HFF-Myc (cell line): ENCODE measurements at regions not wholly inside any gene's neighbourhood (a gene's known extent, or its start where the extent isn't known, plus 50 kb on each side); places are given as distances from the start of the nearest gene placed in this dataset.

Experiments used
- DNase-seq: peaks from one replicate; pipeline ENCODE4 v3.0.0-alpha.2; 2011; ENCODE audit warnings: low read depth; ENCODE audit errors: extremely low read depth
- H3K4me3 ChIP-seq: replicated peaks from 2 replicates; pipeline ENCODE4 v1.5.1; 2011; ENCODE audit warnings: low read depth, mild to moderate bottlenecking, control low read depth, low read length
- CTCF ChIP-seq: IDR thresholded peaks from 2 replicates; pipeline ENCODE4 v1.5.1; 2012; ENCODE audit warnings: mild to moderate bottlenecking, low read depth, low read length, control low read depth; ENCODE audit errors: missing control alignments

- no peak for TF ChIP-seq CTCF
- no peak overlapping the region for H3K4me3 ChIP-seq
- no peak for DNase-seq
Observed at GRCh38 chr20:48352628-48353027, 475.2 kb downstream of the PREX1 start.

- no peak for DNase-seq
- TF ChIP-seq CTCF: no peak
- no peak overlapping the region for H3K4me3 ChIP-seq
Observed at GRCh38 chr20:48352042-48352441, 475.8 kb downstream of the PREX1 start.

- peak; percentile 40 for TF ChIP-seq CTCF
- no peak for DNase-seq
- no peak overlapping the region for H3K4me3 ChIP-seq
Observed at GRCh38 chr20:48350313-48350988, 477.3 kb downstream of the PREX1 start.

DNA sequence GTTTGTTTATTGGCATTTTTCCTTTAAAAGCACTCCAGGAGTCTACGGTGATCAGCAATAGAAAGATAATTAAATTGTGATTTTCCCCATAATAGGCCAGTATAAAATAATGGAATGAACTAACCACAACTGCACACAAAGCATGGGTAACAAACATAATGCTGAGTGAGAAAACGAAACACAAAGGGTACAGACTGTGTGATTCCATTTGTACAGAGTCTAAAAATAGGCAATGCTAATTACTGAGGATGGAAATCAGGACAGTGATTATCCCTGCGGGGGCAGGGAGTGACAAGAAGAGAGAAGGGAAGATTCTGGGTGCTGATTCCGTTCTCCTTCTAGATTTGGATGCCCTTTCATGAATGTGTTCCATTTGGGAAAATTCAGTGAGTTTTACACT is 478.1 kb downstream of the PREX1 start:
- no peak for DNase-seq
- no peak overlapping the region for H3K4me3 ChIP-seq
- no peak for TF ChIP-seq CTCF

DNA sequence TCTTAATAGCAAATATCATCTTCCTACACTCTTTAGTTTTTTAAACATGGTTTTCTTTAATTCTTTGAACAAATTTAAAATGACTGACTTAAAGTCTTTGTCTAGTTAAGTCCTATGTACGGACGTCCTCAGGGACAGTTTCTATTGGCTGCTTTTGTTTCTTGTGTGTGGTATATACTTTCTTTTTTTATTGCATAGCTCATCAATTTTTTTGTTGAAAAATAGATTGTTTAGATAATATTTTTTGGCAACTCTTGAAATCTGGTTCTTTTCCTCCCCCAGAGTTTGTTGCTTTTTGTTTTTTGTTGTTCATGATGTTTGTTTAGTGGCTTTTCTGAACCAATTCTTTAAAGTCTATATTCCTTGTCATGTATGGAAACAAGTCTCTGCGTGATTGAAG is 479.8 kb downstream of the PREX1 start:
- H3K4me3 ChIP-seq: no peak overlapping the region
- no peak for DNase-seq
- no peak for TF ChIP-seq CTCF

DNA sequence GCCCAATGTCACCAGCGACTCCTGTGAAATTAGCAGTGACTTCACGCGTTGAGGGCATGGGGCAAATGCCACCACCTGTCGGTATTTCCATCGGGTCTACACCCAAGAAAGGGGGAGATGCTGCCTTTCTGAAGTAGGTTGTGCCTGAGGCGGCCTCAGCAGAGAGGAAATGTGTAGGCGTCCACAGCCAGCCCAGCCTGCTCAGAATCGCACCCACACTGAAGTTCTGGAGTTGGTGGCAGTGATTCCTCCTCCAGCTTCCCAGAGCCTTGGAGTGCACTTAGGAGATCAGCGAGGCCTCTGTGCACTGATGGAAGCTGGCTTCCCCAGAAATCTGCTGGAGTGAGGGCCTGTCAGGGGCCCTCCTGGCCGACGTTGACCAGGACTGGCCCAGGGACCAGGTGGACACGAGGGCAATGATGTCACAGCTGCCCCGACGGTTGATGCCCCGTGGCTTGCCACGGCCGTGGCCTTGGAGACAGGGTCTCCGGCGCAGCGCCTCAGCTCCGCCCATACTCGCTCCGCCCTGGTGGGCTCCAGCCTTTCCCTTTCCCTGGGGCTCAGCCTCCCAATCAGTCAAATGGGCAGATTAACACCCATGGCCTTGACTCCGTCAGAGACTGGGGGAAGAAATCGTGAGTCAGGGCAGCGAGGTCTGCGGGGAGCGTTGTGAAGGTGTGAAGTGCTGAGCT is 484.8 kb downstream of the PREX1 start:
- H3K4me3 ChIP-seq: no peak overlapping the region
- DNase-seq: no peak
- no peak for TF ChIP-seq CTCF

DNA sequence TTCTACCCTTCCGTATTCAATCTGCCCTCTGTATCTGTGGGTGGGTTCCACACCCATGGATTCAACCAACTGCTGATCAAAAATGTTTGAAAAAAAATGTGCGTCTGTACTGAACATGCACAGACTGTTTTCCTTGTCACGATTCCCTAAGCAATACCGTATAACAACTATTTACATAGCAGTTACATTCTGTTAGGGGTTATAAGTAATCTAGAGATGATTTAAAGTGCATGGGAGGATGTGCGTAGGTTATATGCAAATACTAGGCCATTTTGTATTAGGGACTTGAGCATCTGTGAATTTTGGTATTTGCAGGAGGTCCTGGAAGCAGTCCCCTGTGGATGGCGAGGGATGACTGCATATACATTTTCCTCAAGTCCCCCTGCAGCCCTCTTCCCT is 486.9 kb downstream of the PREX1 start:
- no peak for DNase-seq
- H3K4me3 ChIP-seq: no peak overlapping the region
- TF ChIP-seq CTCF: no peak
